GM12878 (cell line): ENCODE measurements at regions not wholly inside any gene's neighbourhood (a gene's known extent, or its start where the extent isn't known, plus 50 kb on each side); places are given as distances from the start of the nearest gene placed in this dataset.

Experiments used
- BACH1 ChIP-seq: fragments of 450-650 bp; IDR thresholded peaks from 2 replicates; pipeline ENCODE4 v1.6.1; 2017; ENCODE audit warnings: mild to moderate bottlenecking, borderline replicate concordance
- CUX1 ChIP-seq: IDR thresholded peaks from 2 replicates; pipeline ENCODE4 v1.6.1; 2012; ENCODE audit warnings: improper control_type of control experiment, low read depth, low read length; ENCODE audit not compliant: insufficient replicate concordance
- FOS ChIP-seq: IDR thresholded peaks from 3 replicates; pipeline ENCODE4 v1.6.1; 2011; ENCODE audit warnings: borderline replicate concordance; ENCODE audit not compliant: insufficient read length; ENCODE audit errors: extremely low read depth
- IRF3 ChIP-seq: fragments of 450-650 bp; IDR thresholded peaks from 2 replicates; pipeline ENCODE4 v1.6.1; 2014; ENCODE audit warnings: mild to moderate bottlenecking
- POLR2A ChIP-seq: IDR thresholded peaks from 2 replicates; pipeline ENCODE4 v1.6.1; 2011; ENCODE audit warnings: low read depth, mild to moderate bottlenecking, low read length
- TCF12 ChIP-seq: IDR thresholded peaks from 2 replicates; pipeline ENCODE4 v1.6.1; 2011; ENCODE audit warnings: low read depth, mild to moderate bottlenecking, low read length
- ZNF622 ChIP-seq: fragments of 450-650 bp; IDR thresholded peaks from 2 replicates; pipeline ENCODE4 v1.6.1; 2017; ENCODE audit warnings: mild to moderate bottlenecking, inconsistent platforms

GRCh38 chr15:98294126-98294525 is 333.6 kb downstream of the ARRDC4 start (continued):
- TF ChIP-seq IRF3: no peak
- TF ChIP-seq POLR2A: no peak
- TF ChIP-seq CUX1: no peak
- no peak for TF ChIP-seq FOS
- no peak for TF ChIP-seq ZNF622
- no peak for TF ChIP-seq BACH1
- TF ChIP-seq TCF12: no peak
